GM21526 (cell line): ENCODE measurements at regions not wholly inside any gene's neighbourhood (a gene's known extent, or its start where the extent isn't known, plus 50 kb on each side); places are given as distances from the start of the nearest gene placed in this dataset.

ENCODE experiments used
- ATAC-seq: cut with Tn5 transposase; IDR thresholded peaks from one replicate; pipeline ENCODE4 v1.9.1; 2021; ENCODE audit warnings: moderate library complexity; ENCODE audit not compliant: unreplicated experiment, low FRiP score

- ATAC-seq = no peak
Observed at GRCh38 chr9:2557693-2558092, 63.9 kb upstream of the VLDLR start.

DNA sequence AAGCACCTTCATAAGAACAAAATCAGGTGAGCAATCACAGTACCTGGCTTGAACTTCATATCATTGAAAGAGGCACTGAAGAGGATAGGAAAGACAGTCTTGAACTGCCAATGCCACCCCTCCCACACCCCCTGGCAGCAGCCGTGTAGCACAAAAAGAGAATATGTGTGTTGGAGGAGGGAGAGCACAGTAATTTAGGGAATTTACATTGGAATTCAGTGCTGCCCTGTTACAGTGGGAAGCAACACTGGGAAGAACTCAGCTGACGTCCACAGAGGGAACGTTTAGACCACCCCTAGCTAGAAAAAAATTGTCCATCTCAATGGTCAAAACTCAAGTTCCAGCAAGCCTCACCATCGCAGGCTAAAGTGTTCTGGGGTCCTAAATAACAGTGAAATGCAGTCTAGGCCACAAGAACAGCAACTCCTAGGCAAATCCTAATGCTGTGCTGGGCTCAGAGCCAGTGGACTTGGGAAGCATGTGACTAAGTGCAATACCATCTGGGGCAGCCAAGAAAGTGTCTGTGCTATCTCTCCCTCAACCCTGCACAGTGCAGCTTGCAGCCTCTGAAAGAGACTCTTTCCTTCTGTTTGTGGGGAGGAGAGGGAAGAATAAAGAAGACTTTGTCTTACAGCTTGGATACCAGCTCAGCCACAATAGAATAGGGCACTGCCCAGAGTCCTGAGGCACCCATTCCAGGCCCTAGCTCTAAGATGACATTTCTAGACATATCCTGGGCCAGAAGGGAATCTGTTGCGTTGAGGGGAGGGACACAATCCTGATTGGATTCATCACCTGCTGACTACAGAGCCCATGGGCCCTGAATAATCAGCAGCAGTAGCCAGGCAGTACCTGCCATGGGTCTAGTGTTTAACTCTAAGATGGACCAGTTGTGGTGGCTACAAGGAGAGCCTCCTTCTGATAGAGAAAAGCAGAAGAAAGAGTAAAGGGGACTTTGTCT lies 62.1 kb upstream of the VLDLR start:
- ATAC-seq = no peak

DNA sequence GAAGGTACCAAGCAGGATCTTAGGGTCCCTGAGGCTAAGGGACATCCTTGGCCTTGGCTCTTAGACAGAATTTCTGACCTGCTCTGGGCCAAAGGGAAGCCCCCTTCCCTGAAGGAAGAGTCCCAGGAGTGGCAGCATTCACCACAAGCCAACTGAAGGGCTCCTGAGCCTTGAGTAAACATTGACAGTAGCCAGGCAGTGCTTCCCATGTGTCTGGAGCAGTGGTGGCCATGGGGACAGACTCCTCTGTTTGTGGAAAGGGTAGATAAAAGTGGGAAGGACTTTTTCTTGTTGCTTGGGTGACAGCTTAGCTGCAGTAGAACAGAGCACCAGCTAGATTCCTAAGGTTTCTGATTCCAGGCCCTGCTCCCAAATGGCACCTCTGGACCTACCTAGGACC lies 61.4 kb upstream of the VLDLR start:
- no peak for ATAC-seq

DNA sequence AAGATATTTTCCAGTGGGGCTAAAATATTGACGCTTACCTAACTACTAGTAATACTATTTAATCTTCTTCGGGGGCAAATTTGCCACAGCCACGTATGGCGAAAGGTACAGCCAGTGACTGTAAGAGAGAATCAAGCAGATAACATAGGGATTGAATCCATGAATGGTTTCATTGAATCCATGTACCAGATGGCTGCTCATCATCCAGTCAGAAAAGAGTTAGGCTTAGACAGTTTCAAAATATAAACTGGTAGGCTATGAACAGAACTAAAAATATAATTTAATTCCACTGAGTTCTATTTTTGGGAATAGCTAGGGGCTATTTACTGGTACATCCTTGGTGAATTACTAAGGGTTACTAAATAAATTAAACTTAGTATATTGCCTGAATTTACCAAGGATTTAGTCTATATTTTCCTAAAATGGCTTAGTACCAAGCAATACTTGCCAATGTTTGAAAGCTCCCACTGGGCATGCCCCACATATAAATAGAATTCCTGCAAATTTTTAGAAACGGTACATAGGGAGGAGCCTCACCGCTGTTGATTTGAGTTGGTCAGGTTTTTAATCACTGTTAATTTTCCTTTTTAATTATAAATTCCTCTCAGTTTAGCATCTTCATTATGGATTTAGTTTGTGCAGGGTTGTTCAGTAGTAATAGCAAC lies 55.8 kb upstream of the VLDLR start:
- ATAC-seq = no peak

- ATAC-seq = no peak
Observed at GRCh38 chr9:2567922-2568321, 53.7 kb upstream of the VLDLR start.

DNA sequence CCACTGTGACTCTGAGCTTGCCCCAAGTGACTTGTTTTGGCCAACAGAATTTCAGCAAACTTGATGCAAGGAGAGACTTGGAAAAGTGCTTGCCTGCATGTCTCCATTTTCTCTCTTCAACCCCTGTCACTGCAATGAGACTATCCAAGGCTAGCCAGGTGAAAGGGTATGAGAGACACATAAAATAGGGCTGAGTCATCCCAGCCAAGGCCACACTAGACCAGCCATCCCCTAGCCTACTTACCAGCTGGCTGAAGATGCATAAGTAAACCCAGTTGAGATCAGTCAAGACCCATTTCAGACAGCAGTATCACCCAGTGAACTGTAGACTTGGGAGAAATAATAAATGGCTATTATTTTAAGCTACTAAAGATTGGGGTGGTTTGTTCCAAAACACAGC lies 52.9 kb upstream of the VLDLR start:
- ATAC-seq = no peak

- ATAC-seq = no peak
Observed at GRCh38 chr9:2570615-2571479, 50.7 kb upstream of the VLDLR start.
